OCI-LY7 (cell line): ENCODE measurements at regions not wholly inside any gene's neighbourhood (a gene's known extent, or its start where the extent isn't known, plus 50 kb on each side); places are given as distances from the start of the nearest gene placed in this dataset.

Source experiments
- BruUV-seq: library from RNA; stranded (reverse); fragments of 400-500 nt; replicated peaks from 2 replicates; lab custom pipeline; 2021; lab: Mats Ljungman, UMichigan
- CTCF ChIA-PET: fragments of 300-600 bp; sonication (Branson Sonifier 250); formaldehyde crosslinking; loops from one replicate; lab custom pipeline; 2022; ENCODE audit warnings: antibody characterized with exemption; ENCODE audit not compliant: unreplicated experiment; lab: Charles Lee
- POLR2A ChIA-PET: fragments of 300-600 bp; sonication (Branson Sonifier 250); formaldehyde crosslinking; loops from one replicate; lab custom pipeline; 2022; ENCODE audit warnings: antibody characterized with exemption; lab: Charles Lee
- DNase-seq: peaks from one replicate; pipeline ENCODE4 v3.0.0-alpha.2; 2015; ENCODE audit warnings: low spot score
- H2AFZ ChIP-seq: fragments of 200-600 bp; sonication (generic), shearing (Covaris generic); 2 replicates; pipeline ENCODE4 v1.6.1; 2014; ENCODE audit warnings: mild to moderate bottlenecking, antibody characterized with exemption, low read length, moderate library complexity
- H3K27ac ChIP-seq: fragments of 200-600 bp; sonication (generic); 2 replicates; pipeline ENCODE4 v1.5.1; 2014; ENCODE audit warnings: mixed run types, low read depth, mild to moderate bottlenecking, moderate library complexity, low read length, inconsistent platforms; ENCODE audit not compliant: poor library complexity, severe bottlenecking
- H3K36me3 ChIP-seq: fragments of 200-600 bp; sonication (generic); 2 replicates; pipeline ENCODE4 v1.6.1; 2014; ENCODE audit warnings: mild to moderate bottlenecking, antibody characterized with exemption, low read length, moderate library complexity, mixed read lengths; ENCODE audit not compliant: insufficient read depth
- H3K4me1 ChIP-seq: fragments of 200-600 bp; sonication (generic); 2 replicates; pipeline ENCODE4 v1.5.1; 2014; ENCODE audit warnings: mild to moderate bottlenecking, low read length; ENCODE audit not compliant: insufficient read depth, poor library complexity, severe bottlenecking
- H3K4me2 ChIP-seq: fragments of 200-600 bp; sonication (generic); 2 replicates; pipeline ENCODE4 v1.6.1; 2014; ENCODE audit warnings: mild to moderate bottlenecking, low read length
- H3K4me3 ChIP-seq: fragments of 200-600 bp; sonication (generic); 2 replicates; pipeline ENCODE4 v1.5.1; 2014; ENCODE audit warnings: mild to moderate bottlenecking, low read depth, low read length; ENCODE audit not compliant: poor library complexity, severe bottlenecking
- H3K79me2 ChIP-seq: fragments of 200-600 bp; sonication (generic); 2 replicates; pipeline ENCODE4 v1.6.1; 2016; ENCODE audit warnings: low read depth, mild to moderate bottlenecking, low read length, moderate library complexity, mixed read lengths; ENCODE audit not compliant: insufficient read depth
- H3K9me2 ChIP-seq: fragments of 200-600 bp; sonication (generic); 2 replicates; pipeline ENCODE4 v1.6.1; 2016; ENCODE audit warnings: mild to moderate bottlenecking, low read length, mixed read lengths; ENCODE audit not compliant: insufficient read depth
- H3K9me3 ChIP-seq: fragments of 200-600 bp; sonication (generic); 2 replicates; pipeline ENCODE4 v1.6.1; 2014; ENCODE audit warnings: mild to moderate bottlenecking, mixed run types, low read length, mixed read lengths
- H4K20me1 ChIP-seq: fragments of 200-600 bp; sonication (generic); 2 replicates; pipeline ENCODE4 v1.6.1; 2014; ENCODE audit warnings: mild to moderate bottlenecking, antibody characterized with exemption, low read length, moderate library complexity, mixed read lengths; ENCODE audit not compliant: insufficient read depth
- CTCF ChIP-seq: fragments of 200-600 bp; sonication (generic); conservative IDR thresholded peaks from 2 replicates; pipeline ENCODE4 v1.5.1; 2014; ENCODE audit warnings: mild to moderate bottlenecking, antibody characterized with exemption, low read length, moderate library complexity, mixed read lengths
- EZH2phosphoT487 ChIP-seq: fragments of 200-600 bp; sonication (generic); IDR thresholded peaks from 2 replicates; pipeline ENCODE4 v1.6.1; 2018; ENCODE audit warnings: low read depth, borderline replicate concordance, mild to moderate bottlenecking, mixed run types, antibody characterized with exemption, low read length, moderate library complexity, mixed read lengths
- intact Hi-C: fragments of 100-400 bp; cut with micrococcal nuclease; formaldehyde crosslinking; loops from one replicate; pipeline ENCODE4 v1.10.0; 2022; ENCODE audit not compliant: unreplicated experiment

GRCh38 chr22:47337161-47337621 lies 574.7 kb downstream of the TBC1D22A start:
- Histone ChIP-seq H2AFZ (no peak overlapping the region), H3K9me3 (no peaks in the 10 kb centered on the region), H3K9me2 (no peaks in the 10 kb centered on the region), H3K36me3 (no peaks in the 10 kb centered on the region), H3K4me1 (no peaks in the 10 kb centered on the region), H3K4me2 (no peak overlapping the region), H4K20me1 (no peaks in the 10 kb centered on the region), H3K4me3 (no peak overlapping the region), H3K27ac (no peak overlapping the region), H3K79me2 (no peaks in the 10 kb centered on the region)
- TF ChIP-seq EZH2phosphoT487: no peak
- no peak for TF ChIP-seq CTCF
- intact Hi-C loops: no loop called here
- no peak for DNase-seq
- BruUV-seq: no TSS peak
- POLR2A ChIA-PET: no interaction called here
- CTCF ChIA-PET: no interaction called here

- Histone ChIP-seq H3K4me2 (no peak overlapping the region), H3K9me2 (no peaks in the 10 kb centered on the region), H4K20me1 (no peaks in the 10 kb centered on the region), H3K79me2 (no peaks in the 10 kb centered on the region), H3K4me3 (no peak overlapping the region), H3K27ac (no peak overlapping the region), H2AFZ (no peak overlapping the region), H3K9me3 (no peaks in the 10 kb centered on the region), H3K4me1 (no peaks in the 10 kb centered on the region), H3K36me3 (no peaks in the 10 kb centered on the region)
- intact Hi-C loops: no loop called here
- CTCF ChIA-PET: no interaction called here
- POLR2A ChIA-PET: no interaction called here
- BruUV-seq: no TSS peak
- no peak for DNase-seq
- TF ChIP-seq CTCF: no peak
- no peak for TF ChIP-seq EZH2phosphoT487
Observed at GRCh38 chr22:47335958-47336357, 573.5 kb downstream of the TBC1D22A start.

- H3K4me1 ChIP-seq: no peaks in the 10 kb centered on the region
- H3K4me3 ChIP-seq: no peak overlapping the region
- BruUV-seq: no TSS peak
- TF ChIP-seq CTCF: no peak
- no peak for TF ChIP-seq EZH2phosphoT487
- H3K36me3 ChIP-seq: no peaks in the 10 kb centered on the region
- H3K9me3 ChIP-seq: no peaks in the 10 kb centered on the region
- H3K4me2 ChIP-seq: no peak overlapping the region
- POLR2A ChIA-PET: no interaction called here
- H2AFZ ChIP-seq: no peak overlapping the region
- no peaks in the 10 kb centered on the region for H4K20me1 ChIP-seq
- intact Hi-C loops: no loop called here
- H3K27ac ChIP-seq: no peak overlapping the region
- CTCF ChIA-PET: no interaction called here
- no peak for DNase-seq
- H3K9me2 ChIP-seq: no peaks in the 10 kb centered on the region
- no peaks in the 10 kb centered on the region for H3K79me2 ChIP-seq
Observed at GRCh38 chr22:47335460-47335859, 573.0 kb downstream of the TBC1D22A start.
